SK-N-SH treated with all-trans-retinoic acid at 6 μM for 48 hours (cell line): ENCODE measurements at regions not wholly inside any gene's neighbourhood (a gene's known extent, or its start where the extent isn't known, plus 50 kb on each side); places are given as distances from the start of the nearest gene placed in this dataset.

Experiments used
- ARNTL ChIP-seq: fragments of 450-650 bp; formaldehyde crosslinking; IDR thresholded peaks from 2 replicates; pipeline ENCODE4 v1.5.0; 2020; ENCODE audit warnings: low read depth, mild to moderate bottlenecking, moderate library complexity, borderline replicate concordance
- CREB5 ChIP-seq: fragments of 250-450 bp; sonication (Bioruptor Pico); IDR thresholded peaks from 2 replicates; pipeline ENCODE4 v1.5.1; 2020; ENCODE audit warnings: low read depth, mild to moderate bottlenecking, moderate library complexity
- CSRNP3 ChIP-seq: fragments of 250-450 bp; sonication (Bioruptor Pico); IDR thresholded peaks from 2 replicates; pipeline ENCODE4 v1.5.1; 2021; ENCODE audit warnings: mild to moderate bottlenecking, moderate library complexity
- GLIS3 ChIP-seq: fragments of 250-450 bp; sonication (Bioruptor Pico); IDR thresholded peaks from 2 replicates; pipeline ENCODE4 v1.5.0; 2020; ENCODE audit warnings: mild to moderate bottlenecking, moderate library complexity
- ISL1 ChIP-seq: fragments of 250-450 bp; sonication (Bioruptor Pico); IDR thresholded peaks from 2 replicates; pipeline ENCODE4 v2.1.2; 2022; ENCODE audit warnings: mild to moderate bottlenecking, moderate library complexity
- PATZ1 ChIP-seq: fragments of 250-450 bp; sonication (Bioruptor Pico); IDR thresholded peaks from 2 replicates; pipeline ENCODE4 v1.8.0; 2020; ENCODE audit warnings: mild to moderate bottlenecking, moderate library complexity, borderline replicate concordance
- SNAI2 ChIP-seq: fragments of 250-450 bp; sonication (Bioruptor Pico); IDR thresholded peaks from 2 replicates; pipeline ENCODE4 v1.5.0; 2020; ENCODE audit warnings: mild to moderate bottlenecking, moderate library complexity
- TOX ChIP-seq: fragments of 250-450 bp; sonication (Bioruptor Pico); IDR thresholded peaks from 2 replicates; pipeline ENCODE4 v1.8.0; 2021; ENCODE audit warnings: mild to moderate bottlenecking, moderate library complexity, borderline replicate concordance
- ZC3H10 ChIP-seq: fragments of 250-450 bp; sonication (Bioruptor Pico); IDR thresholded peaks from 2 replicates; pipeline ENCODE4 v1.5.1; 2021; ENCODE audit warnings: mild to moderate bottlenecking, moderate library complexity
- ZFP30 ChIP-seq: fragments of 450-650 bp; formaldehyde crosslinking; IDR thresholded peaks from 2 replicates; pipeline ENCODE4 v1.5.0; 2022; ENCODE audit warnings: mild to moderate bottlenecking, moderate library complexity
- ZNF70 ChIP-seq: fragments of 450-650 bp; formaldehyde crosslinking; IDR thresholded peaks from 2 replicates; pipeline ENCODE4 v1.5.0; 2020; ENCODE audit warnings: mild to moderate bottlenecking, moderate library complexity

- no peak for TF ChIP-seq ZFP30
- no peak for TF ChIP-seq SNAI2 (CRISPR knock-in tag)
- TF ChIP-seq TOX = no peak
- TF ChIP-seq CREB5 = no peak
- no peak for TF ChIP-seq PATZ1 (CRISPR knock-in tag)
- TF ChIP-seq ISL1 = no peak
- TF ChIP-seq ZC3H10 (CRISPR knock-in tag) = no peak
- no peak for TF ChIP-seq GLIS3 (CRISPR knock-in tag)
- no peak for TF ChIP-seq ZNF70 (CRISPR knock-in tag)
- no peak for TF ChIP-seq ARNTL (CRISPR knock-in tag)
- TF ChIP-seq CSRNP3 = no peak
Observed at GRCh38 chr2:71938659-71939587, 208.7 kb downstream of the CYP26B1 start.
